ENCODE measurements at regions not wholly inside any gene's neighbourhood (a gene's known extent, or its start where the extent isn't known, plus 50 kb on each side); places are given as distances from the start of the nearest gene placed in this dataset.
"Not testable (repeated sequence)": the region's sequence is repeated elsewhere in the genome, so short reads cannot be mapped to it uniquely, and the experiment has no call there.

- no peak for DNase-seq
Observed at GRCh38 chr17:33986566-33986965, 268.5 kb upstream of the CCL2 start.

- no peak for DNase-seq
Observed at GRCh38 chr17:33987162-33987561, 267.9 kb upstream of the CCL2 start.

DNA sequence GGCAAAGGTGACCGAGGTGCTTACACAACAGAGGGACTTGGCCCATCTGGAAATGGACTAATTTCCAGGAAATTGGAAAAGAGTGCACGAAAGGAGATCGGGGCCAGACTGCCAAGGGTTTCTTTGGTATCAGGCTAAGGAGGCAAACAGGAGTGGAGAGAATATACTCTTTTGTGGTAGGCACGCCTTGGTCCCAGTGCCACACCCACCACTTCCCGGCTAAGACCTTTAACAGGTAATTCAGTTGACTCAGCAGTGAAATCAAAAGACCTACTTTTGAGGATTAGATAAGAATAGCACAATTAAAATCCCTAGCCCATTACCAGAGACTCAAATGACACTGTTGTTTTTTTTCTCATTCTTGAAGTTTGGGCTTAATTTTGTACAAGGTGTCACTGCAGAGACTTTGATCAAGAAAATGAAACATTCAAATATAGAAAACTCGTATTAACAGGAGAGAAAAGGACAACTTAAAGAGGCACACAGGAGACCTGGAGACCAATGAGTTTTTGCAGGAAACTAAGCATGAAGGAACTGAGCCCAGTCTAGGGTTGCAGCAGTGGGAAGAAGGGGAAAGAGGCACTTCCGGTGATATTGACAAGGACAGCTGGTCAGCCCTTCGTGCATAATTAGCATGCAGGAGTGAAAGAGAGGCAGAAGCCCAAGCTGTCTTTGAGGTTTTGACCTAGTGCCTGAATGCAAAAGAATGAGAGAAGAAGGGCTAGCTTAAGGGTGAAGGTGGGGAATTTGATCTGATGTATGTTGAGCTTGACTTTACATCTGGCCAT, 265.5 kb upstream of the CCL2 start:
- no peak for DNase-seq

GRCh38 chr17:33990943-33991706, 264.0 kb upstream of the CCL2 start:
- DNase-seq, result no peak

- no peak for DNase-seq
Observed at GRCh38 chr17:33992113-33992512, 263.0 kb upstream of the CCL2 start.

- DNase-seq, result no peak
Observed at GRCh38 chr17:34000639-34001038, 254.4 kb upstream of the CCL2 start.

DNA sequence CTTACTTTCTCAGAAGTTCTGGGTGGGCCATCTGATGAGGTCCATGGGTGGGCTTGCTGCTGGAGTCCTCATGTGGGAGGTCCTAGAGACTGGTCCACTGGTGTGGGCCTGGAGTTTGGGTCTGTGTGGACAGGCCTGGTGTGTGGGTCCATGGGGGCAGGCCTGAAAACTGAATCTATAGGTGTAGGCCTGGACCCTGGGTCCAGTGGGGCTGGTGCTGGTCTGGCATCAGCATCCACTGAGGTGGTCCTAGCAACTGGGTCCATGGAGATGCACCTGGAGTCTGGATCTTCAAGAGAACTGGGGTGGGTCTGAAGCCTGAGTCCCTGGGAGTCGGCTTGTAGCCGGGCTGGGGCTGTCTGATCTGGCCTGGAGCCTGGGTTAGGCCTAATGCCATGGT, 253.8 kb upstream of the CCL2 start:
- no peak for DNase-seq

GRCh38 chr17:34006126-34006525, 249.0 kb upstream of the CCL2 start:
- no peak for DNase-seq

DNA sequence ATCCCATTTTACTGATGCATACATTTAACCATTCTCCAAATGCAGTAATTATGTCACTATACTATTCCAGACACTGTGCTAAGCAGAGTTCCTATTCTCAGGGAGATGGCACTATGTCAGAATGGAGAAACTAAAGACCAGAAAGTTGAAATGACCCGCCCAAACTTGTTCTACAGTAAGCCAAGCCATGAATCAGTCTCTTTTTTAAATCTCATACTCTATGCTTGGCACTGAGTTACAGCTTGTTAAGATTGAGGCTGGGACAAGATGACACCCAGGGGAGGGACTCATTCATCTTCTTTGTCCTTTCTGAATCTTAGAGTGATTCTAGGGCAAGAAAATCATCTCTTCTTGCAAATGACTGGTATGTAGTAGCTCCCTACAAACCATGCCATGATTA, 247.0 kb upstream of the CCL2 start:
- DNase-seq, result no peak

- no peak for DNase-seq
Observed at GRCh38 chr17:34009912-34010311, 245.2 kb upstream of the CCL2 start.

DNA sequence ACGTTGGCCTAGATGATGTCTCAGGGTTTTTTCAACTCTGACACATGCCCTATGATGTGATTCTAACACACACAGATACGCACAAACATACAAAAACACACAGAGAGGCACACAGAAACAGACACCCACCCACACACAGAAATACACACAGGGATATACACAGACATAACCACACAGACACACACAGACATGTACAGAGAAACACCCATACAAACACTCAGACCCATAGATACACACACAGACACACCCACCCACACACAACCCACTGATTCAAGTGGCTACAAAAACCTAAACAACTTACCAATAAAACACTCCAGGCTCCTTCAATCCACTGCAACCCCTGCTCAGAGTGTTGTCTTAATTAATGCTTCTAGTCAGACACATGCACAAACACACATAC, 244.6 kb upstream of the CCL2 start:
- DNase-seq, result no peak

- no peak for DNase-seq
Observed at GRCh38 chr17:34011599-34011998, 243.5 kb upstream of the CCL2 start.

DNA sequence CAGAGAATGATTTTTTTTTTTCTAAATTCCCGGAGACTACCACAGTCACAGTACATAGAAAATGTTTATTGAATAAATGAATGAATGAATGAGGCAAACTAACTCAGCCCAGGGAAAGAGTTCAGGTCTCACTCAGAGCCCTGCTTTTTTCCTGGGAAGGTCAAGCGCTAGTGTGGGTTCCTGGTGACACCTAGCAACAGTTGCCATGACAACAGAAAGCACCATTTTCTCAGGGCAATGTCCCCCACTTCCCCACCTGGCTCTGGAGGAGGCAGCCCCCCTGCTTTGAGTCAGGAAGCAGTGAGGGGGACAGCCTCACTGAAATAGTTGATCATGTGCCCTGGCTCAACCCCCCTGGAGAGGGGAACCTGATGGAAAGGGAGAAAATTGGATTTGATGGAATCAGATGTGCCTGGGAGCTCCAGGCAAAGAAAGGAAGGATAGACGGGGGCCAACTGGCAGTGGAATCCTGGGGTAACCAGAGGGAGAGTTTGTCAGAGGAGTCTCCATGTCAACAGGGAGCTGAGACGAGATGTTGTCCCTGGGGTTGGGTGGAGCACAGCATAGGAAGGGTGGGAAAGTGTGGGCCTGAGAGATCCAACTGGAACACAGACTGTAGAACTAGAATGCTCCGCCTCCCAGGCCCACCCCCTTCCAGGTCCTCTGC, 242.2 kb upstream of the CCL2 start:
- DNase-seq, result no peak

DNA sequence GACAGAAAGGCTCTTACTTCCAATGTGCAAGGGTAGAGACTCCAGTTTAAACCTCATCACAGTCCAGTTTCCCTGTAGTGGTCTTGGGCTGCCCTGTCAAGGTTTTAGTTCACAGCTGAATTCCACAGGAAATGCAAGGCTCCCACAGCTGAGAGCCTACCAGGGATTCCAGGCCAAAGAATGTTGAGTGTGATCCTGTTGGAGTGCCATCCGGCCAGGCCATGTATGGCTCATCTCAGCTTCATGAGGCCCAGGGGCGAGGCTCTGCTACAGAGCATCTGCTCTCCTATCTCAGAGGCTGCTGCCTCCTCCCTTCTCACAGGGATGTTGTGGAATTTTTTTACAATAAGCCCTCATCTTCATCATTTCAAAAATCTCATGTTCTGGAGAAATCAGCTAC, 239.8 kb upstream of the CCL2 start:
- no peak for DNase-seq

- no peak for DNase-seq
Observed at GRCh38 chr17:34024386-34024785, 230.7 kb upstream of the CCL2 start.

GRCh38 chr17:34024806-34025551, 230.1 kb upstream of the CCL2 start:
- no peak for DNase-seq

- not testable (repeated sequence) for DNase-seq
Observed at GRCh38 chr17:34030601-34031000, 224.5 kb upstream of the CCL2 start.

GRCh38 chr17:34032305-34032704, 222.8 kb upstream of the CCL2 start:
- not testable (repeated sequence) for DNase-seq

GRCh38 chr17:34038786-34039185, 216.3 kb upstream of the CCL2 start:
- not testable (repeated sequence) for DNase-seq

GRCh38 chr17:34039213-34039612, 215.9 kb upstream of the CCL2 start:
- not testable (repeated sequence) for DNase-seq

- DNase-seq, result peak; percentile 23
Observed at GRCh38 chr17:34039759-34040555, 215.1 kb upstream of the CCL2 start.

DNA sequence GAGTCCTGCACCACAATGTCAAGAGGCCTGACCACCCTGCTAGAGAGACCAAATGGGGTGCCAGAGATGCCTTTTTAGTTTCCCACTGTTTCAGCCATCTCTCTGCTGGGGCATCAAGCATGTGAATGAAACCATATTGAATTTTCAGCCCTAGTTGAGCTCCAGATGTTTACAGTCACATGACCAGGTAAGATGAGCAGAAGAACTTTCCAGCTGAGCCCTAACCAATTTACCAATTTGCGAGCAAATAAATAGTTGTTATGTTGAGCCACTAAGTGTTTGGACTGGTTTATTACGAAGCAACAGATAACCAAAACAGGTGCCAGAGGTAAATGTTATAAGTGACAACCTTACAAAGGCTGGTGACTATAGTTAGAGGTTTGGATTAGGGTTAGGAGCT, 209.1 kb upstream of the CCL2 start:
- DNase-seq, result no peak

All from activated T-cell treated with anti-CD3 and anti-CD28 coated beads, Interleukin-2, amount 50 U/mL, for 1 hour (primary cell).